PC-9 (cell line): ENCODE measurements at regions not wholly inside any gene's neighbourhood (a gene's known extent, or its start where the extent isn't known, plus 50 kb on each side); places are given as distances from the start of the nearest gene placed in this dataset.

ENCODE experiments used
- BruUV-seq: library from RNA; stranded (reverse); fragments of 400-500 nt; replicated peaks from 2 replicates; lab custom pipeline; 2021; lab: Mats Ljungman, UMichigan
- CTCF ChIA-PET: fragments of 300-600 bp; sonication (Branson Sonifier 250); formaldehyde crosslinking; loops from one replicate; lab custom pipeline; 2022; ENCODE audit warnings: antibody characterized with exemption; lab: Charles Lee
- POLR2A ChIA-PET: fragments of 300-600 bp; sonication (Branson Sonifier 250); formaldehyde crosslinking; loops from one replicate; lab custom pipeline; 2022; ENCODE audit warnings: antibody characterized with exemption; ENCODE audit not compliant: unreplicated experiment; lab: Charles Lee
- DNase-seq, 2 experiments: peaks; one replicate each; pipeline versions ENCODE4 v3.0.0 to v3.0.0-alpha.2; 2015 to 2022; ENCODE audit warnings: mixed read lengths in 1 of 2
- H2AFZ ChIP-seq: fragments of 200-600 bp; sonication (generic); 2 replicates; pipeline ENCODE4 v1.8.1; 2017; ENCODE audit warnings: antibody characterized with exemption
- H3F3A ChIP-seq: fragments of 200-600 bp; sonication (generic); 2 replicates; pipeline ENCODE4 v1.8.1; 2017; ENCODE audit warnings: antibody characterized with exemption, mild to moderate bottlenecking, low read depth; ENCODE audit not compliant: insufficient read depth
- H3K27ac ChIP-seq: fragments of 200-600 bp; sonication (generic); 2 replicates; pipeline ENCODE4 v1.6.1; 2016; ENCODE audit warnings: mixed run types
- H3K27me3 ChIP-seq: fragments of 200-600 bp; sonication (generic); 2 replicates; pipeline ENCODE4 v1.6.1; 2016; ENCODE audit warnings: low read depth, mixed run types; ENCODE audit not compliant: insufficient read depth
- H3K36me3 ChIP-seq: fragments of 200-600 bp; sonication (generic); 2 replicates; pipeline ENCODE4 v1.6.1; 2016; ENCODE audit warnings: low read depth, mixed run types
- H3K4me1 ChIP-seq: fragments of 200-600 bp; sonication (generic); replicated peaks from 2 replicates; pipeline ENCODE4 v1.6.1; 2016; ENCODE audit warnings: mixed run types; ENCODE audit not compliant: insufficient read depth
- H3K4me2 ChIP-seq: fragments of 200-600 bp; sonication (generic); 2 replicates; pipeline ENCODE4 v1.6.1; 2017; ENCODE audit warnings: mixed run types
- H3K4me3 ChIP-seq: fragments of 200-600 bp; sonication (generic); 2 replicates; pipeline ENCODE4 v1.6.1; 2016; ENCODE audit warnings: mixed run types
- H3K79me2 ChIP-seq: fragments of 200-600 bp; sonication (generic); 2 replicates; pipeline ENCODE4 v1.6.1; 2017; ENCODE audit warnings: low read depth, mixed run types
- H3K9me2 ChIP-seq: fragments of 200-600 bp; sonication (generic); 2 replicates; pipeline ENCODE4 v1.8.1; 2017; ENCODE audit warnings: mild to moderate bottlenecking; ENCODE audit not compliant: insufficient read depth
- H3K9me3 ChIP-seq: fragments of 200-600 bp; sonication (generic); 2 replicates; pipeline ENCODE4 v1.8.1; 2016; ENCODE audit warnings: low read depth; ENCODE audit not compliant: insufficient read depth
- H4K20me1 ChIP-seq: fragments of 200-600 bp; sonication (generic); 2 replicates; pipeline ENCODE4 v1.8.1; 2017; ENCODE audit not compliant: insufficient read depth
- CTCF ChIP-seq: fragments of 200-600 bp; sonication (generic); conservative IDR thresholded peaks from 2 replicates; pipeline ENCODE4 v1.6.1; 2017; ENCODE audit warnings: mixed run types, antibody characterized with exemption, mild to moderate bottlenecking, moderate library complexity
- EZH2 ChIP-seq: fragments of 200-600 bp; sonication (generic); IDR thresholded peaks from 2 replicates; pipeline ENCODE4 v1.8.0; 2017; ENCODE audit warnings: antibody characterized with exemption, low read depth
- intact Hi-C: fragments of 100-400 bp; cut with micrococcal nuclease; formaldehyde crosslinking; loops from one replicate; pipeline ENCODE4 v1.10.0; 2022; ENCODE audit not compliant: unreplicated experiment

DNA sequence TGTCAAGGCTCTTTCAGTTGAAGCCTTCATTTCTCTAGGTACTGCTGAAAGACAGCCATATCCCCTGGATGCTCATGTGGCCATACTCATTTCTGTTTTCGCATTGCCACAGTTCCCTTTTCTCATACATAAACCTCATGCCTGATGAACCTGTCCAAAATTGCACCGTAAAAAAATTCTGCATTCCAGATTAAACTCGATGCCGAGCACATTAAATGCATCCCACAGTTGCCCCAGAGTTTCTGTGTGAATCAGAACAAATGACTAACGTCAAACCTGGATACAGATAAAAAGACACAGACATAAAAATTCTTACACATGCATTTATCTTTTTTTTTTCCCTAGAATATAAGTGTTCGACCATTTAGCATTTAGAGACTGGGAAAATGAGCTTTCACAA lies 288.2 kb downstream of the COG6 start:
- ChIA-PET POLR2A (no interaction called here), CTCF (no interaction called here)
- no peak for DNase-seq
- H3K27me3 ChIP-seq, result no peaks in the 10 kb centered on the region
- no peak overlapping the region for H3K27ac ChIP-seq
- no peak overlapping the region for H2AFZ ChIP-seq
- H3K36me3 ChIP-seq, result no peaks in the 10 kb centered on the region
- no peaks in the 10 kb centered on the region for H3K4me1 ChIP-seq
- no peak overlapping the region for H3K4me3 ChIP-seq
- TF ChIP-seq EZH2, result no peak
- TF ChIP-seq CTCF, result no peak
- H3F3A ChIP-seq, result no peaks in the 10 kb centered on the region
- H3K9me3 ChIP-seq, result no peaks in the 10 kb centered on the region
- H4K20me1 ChIP-seq, result no peaks in the 10 kb centered on the region
- H3K79me2 ChIP-seq, result no peaks in the 10 kb centered on the region
- no peak overlapping the region for H3K4me2 ChIP-seq
- no peaks in the 10 kb centered on the region for H3K9me2 ChIP-seq
- BruUV-seq, result no TSS peak
- intact Hi-C loops, result loop anchor here (1.0 to 5.0 kb wide), 4 partner anchors 156 to 829 kb away; partner anchors contain the start of genes FOXO1 and MRPS31

GRCh38 chr13:39945226-39945625 lies 289.8 kb downstream of the COG6 start:
- POLR2A ChIA-PET, result no interaction called here

GRCh38 chr13:39946769-39947168 lies 291.3 kb downstream of the COG6 start:
- no peak for TF ChIP-seq CTCF
- no peak for TF ChIP-seq EZH2
- no peaks in the 10 kb centered on the region for H3K9me3 ChIP-seq
- H3K4me3 ChIP-seq, result no peak overlapping the region
- ChIA-PET POLR2A (no interaction called here), CTCF (no interaction called here)
- intact Hi-C loops, result no loop called here
- no peaks in the 10 kb centered on the region for H3K79me2 ChIP-seq
- no peak overlapping the region for H3K4me2 ChIP-seq
- H3K27me3 ChIP-seq, result no peaks in the 10 kb centered on the region
- H3K4me1 ChIP-seq, result no peaks in the 10 kb centered on the region
- no peaks in the 10 kb centered on the region for H3F3A ChIP-seq
- H3K36me3 ChIP-seq, result no peaks in the 10 kb centered on the region
- no peaks in the 10 kb centered on the region for H3K9me2 ChIP-seq
- no peak overlapping the region for H2AFZ ChIP-seq
- H4K20me1 ChIP-seq, result no peaks in the 10 kb centered on the region
- H3K27ac ChIP-seq, result no peak overlapping the region
- no peak for DNase-seq
- no TSS peak for BruUV-seq

More at GRCh38 chr13:39945226-39945625, 289.8 kb downstream of the COG6 start:
- BruUV-seq, result no TSS peak
- Histone ChIP-seq H3K9me3 (no peaks in the 10 kb centered on the region), H3K9me2 (no peaks in the 10 kb centered on the region), H3K36me3 (no peaks in the 10 kb centered on the region), H3K79me2 (no peaks in the 10 kb centered on the region), H3F3A (no peaks in the 10 kb centered on the region), H3K4me3 (no peak overlapping the region), H3K4me2 (no peak overlapping the region), H4K20me1 (no peaks in the 10 kb centered on the region), H2AFZ (no peak overlapping the region), H3K27me3 (no peaks in the 10 kb centered on the region), H3K27ac (no peak overlapping the region), H3K4me1 (no peaks in the 10 kb centered on the region)
- intact Hi-C loops, result no loop called here
- CTCF ChIA-PET, result no interaction called here
- no peak for DNase-seq
- no peak for TF ChIP-seq CTCF
- TF ChIP-seq EZH2, result no peak
